Left hindlimb (tissue), 1 donor: ENCODE measurements at regions not wholly inside any gene's neighbourhood (a gene's known extent, or its start where the extent isn't known, plus 50 kb on each side); places are given as distances from the start of the nearest gene placed in this dataset.
"Not testable (repeated sequence)": the region's sequence is repeated elsewhere in the genome, so short reads cannot be mapped to it uniquely, and the experiment has no call there.

Experiments used
- DNase-seq: peaks from one replicate; pipeline ENCODE4 v3.0.0-alpha.2; 2018

DNA sequence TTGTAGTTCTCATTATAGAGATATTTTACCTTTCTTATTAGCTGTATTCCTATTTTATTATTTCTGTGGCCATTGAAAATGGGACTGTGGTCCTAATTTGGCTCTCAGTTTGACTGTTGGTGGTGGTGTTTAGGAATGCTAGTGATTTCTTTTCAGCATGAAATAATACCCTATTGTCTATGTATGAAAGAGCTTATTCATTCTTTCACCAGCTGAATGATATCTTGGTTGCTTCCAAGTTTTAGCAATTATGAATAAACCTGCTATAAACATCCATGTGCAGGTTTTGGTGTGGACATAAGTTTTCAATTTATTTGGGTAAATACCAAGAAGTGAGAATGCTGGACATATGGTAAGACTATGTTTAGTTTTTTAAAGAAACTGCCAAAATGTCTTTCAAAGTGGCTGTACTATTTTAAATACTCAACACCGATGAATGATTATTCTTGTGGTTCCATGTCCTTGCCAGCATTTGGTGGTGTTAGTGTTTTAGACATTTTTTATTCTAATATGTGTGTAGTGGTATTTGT, 501.6 kb upstream of the GYPC start:
- no peak for DNase-seq

DNA sequence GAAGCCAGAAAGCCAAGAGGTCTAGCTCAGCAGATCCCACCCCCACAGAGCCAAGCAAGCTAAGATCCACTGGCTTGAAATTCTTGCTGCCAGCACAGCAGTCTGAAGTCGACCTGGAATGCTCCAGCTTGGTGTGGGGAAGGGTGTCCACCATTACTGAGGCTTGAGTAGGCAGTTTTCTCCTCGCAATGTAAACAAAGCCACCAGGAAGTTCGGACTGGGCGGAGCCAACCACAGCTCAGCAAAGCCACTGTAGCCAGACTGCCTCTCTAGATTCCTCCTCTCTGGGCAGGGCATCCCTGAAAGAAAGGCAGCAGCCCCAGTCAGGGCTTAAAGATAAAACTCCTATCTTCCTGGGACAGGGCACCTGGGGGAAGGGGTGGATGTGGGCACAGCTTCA, 495.0 kb upstream of the GYPC start:
- not testable (repeated sequence) for DNase-seq

DNA sequence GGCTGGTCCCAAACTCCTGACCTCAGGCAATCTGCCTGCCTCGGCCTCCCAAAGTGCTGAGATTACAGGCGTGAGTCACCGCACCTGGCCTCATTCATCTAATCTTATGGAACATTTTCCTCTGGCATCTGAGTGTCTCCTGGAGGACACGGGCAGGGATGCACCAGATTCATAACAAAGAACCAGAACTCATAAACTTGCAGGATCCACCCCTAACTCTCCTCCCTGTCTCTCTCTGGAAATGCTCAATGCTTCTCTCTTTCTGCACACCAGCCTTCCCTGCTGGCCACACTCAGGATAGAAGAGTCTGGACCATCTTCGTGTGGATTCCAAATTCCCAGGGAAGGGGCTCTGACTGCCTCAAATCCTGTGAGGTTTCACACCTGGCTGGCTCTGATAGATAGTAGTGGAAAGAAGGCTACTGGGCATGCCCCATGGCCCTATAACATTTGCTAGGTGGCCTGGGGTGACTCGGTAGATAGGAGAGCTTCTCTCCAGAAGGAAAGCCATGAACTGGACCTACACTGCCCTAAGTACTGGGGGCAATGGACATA, 483.2 kb upstream of the GYPC start:
- DNase-seq = no peak

DNA sequence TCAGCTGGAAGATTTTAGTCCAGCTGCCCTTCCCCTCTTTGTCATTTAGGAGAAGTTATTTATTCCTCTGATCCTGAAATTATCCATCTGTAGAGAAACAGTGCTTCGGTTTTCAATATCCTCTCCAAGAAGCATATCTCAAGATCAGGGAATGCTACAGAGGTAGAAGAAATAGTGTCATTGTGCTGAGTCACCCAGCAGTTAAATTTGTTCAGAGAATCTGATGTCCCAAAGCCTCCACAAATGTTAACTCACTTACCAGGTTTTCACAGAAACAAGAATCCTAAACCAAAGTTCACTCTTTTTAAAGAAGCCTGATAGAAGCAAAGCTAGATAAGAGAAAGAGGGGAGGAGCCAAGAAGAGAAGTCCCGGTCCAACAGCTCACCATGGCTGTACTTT, 480.7 kb upstream of the GYPC start:
- DNase-seq = no peak

DNA sequence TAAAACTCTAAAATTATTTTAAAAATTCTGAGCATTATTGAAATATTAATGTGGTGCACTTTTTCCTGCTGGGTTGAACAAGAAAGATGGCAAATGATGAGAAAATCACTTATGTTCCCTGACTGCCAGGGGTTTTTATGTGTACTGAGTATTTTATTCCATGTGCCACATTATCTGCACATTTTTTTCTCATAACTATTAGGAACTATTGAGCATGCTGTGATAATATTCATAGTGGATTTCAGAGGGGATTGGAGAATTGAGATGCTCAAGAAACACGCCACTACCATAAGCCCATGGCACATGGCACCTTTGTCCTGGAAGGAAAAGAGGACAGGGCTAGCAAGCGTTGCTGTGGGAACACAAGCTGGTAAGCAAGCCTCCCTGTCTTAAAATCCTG, 478.5 kb upstream of the GYPC start:
- DNase-seq = no peak

DNA sequence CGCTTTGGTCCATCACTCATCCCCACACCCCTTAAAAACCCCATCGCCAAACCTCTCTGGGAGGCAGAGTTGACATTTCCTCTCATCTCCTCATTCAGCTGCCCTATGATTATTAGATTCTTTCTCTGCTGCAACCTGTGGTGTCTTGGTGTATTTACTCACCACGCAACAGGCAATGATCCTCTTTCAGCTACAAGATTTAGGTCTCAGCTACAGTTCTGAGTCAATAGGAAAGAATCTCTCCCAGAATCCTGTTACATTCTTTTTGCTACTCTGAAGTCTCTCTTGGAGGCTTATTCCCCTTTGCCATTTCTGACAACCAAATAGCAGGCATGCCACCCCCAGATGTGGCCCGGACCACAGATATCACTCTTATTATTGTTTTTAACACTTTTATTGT, 468.3 kb upstream of the GYPC start:
- no peak for DNase-seq

DNA sequence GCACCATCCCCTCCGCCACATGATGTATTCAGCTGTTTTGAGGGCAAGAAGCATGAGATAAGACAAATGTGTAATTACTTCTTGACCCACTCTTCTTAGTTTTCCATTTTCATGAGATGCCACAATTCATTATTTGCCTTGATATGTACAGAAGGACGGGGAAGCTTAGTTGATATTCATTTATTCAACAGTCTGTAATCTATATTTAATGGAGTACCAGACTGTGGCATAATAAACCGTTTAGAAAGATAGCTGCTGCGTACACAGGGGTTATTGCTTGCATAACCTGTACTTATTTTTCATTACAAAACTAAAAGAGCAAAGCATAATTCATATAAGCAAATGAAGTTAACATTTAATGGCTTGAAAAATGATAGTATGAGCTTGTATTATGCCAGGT, 466.4 kb upstream of the GYPC start:
- no peak for DNase-seq

DNA sequence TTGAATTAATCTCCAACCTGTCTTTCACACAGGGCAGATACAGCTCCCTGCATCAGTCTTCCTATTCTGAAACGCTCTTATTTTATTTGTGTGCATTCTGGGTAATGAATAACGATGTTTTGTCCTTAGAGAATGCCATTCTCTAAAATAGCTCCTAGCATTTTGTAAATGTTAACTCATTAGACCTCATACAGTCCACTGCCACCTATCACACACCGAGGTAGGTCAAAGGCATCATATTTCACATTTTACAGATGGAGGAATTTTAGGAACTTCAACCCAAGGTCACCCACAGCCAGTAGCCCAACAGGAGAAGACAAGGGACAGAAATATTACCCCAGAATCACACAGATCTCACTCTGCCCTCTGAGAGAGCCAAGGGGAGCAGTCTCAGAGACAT, 455.4 kb upstream of the GYPC start:
- no peak for DNase-seq

DNA sequence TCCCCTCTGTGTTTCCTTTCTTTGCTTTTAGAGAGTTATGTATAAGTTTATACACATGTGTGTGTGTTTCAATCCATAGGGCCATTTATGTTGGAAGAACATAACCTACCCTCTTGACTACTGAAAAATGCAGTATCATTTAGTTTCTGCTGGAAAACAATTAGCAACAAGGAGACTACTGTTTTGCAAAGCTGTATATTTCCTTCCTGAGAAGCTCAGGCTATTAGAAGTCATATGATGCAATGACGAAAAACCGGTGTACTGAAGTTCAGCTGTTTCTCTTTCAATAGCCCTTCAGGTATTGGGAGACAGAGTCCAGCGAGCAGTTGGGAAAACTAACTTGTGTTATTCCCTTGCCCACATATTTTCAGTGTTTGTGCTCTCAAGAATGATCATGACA, 447.7 kb upstream of the GYPC start:
- no peak for DNase-seq

DNA sequence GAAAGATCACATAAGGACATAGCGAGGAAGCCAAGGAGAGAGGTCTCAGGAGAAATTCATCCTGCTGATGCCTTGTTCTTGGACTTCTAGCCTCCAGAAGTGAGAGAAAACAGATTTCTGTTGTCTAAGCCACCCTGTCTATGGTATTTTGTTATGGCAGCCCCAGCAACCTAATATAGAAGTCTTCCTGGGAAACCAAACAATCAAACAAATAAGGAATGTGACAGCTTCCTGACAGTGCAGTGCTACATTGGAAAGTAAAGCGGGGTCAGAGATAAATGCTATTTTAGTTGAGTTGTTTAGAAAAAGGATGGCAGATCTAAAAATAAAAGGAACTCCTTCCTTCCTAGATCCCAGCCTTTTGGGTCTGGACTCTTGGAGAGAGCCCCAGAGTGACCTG, 443.2 kb upstream of the GYPC start:
- no peak for DNase-seq

DNA sequence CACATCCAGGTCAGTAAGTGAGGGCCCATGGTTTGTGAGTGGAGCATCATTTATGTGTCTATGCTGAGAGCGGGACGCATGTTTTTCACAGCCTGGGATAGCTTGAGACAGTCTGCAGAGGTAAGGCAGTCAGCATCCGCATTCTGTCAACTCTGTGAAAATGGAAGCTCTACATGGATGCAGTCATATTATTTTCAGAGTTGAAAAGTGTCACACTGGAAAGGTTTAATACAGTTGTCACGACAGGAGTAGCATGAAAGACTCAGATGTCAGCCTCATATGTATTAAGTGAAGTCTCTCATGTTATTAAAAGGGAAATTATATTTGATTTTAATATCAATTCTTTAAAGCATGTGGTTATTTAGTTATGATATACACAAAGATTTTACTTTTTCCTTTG, 436.9 kb upstream of the GYPC start:
- no peak for DNase-seq

DNA sequence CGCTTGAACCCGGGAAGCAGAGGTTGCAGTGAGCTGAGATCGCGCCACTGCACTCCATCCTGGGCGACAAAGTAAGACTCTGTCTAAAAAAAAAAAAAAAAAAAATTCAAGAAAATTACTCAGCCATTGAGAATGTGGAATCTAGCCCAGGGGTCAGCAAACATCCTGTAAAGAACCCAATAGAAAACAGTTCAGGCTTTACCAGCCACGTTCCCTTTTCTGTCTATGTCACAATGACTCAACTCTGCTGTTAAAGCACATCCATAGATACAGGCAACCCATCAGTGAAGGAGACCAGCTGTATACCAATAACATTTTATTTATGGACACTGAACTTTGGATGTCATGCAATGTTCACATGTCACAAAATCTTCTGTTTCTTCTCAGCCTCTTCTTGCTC, 435.6 kb upstream of the GYPC start:
- DNase-seq = no peak

DNA sequence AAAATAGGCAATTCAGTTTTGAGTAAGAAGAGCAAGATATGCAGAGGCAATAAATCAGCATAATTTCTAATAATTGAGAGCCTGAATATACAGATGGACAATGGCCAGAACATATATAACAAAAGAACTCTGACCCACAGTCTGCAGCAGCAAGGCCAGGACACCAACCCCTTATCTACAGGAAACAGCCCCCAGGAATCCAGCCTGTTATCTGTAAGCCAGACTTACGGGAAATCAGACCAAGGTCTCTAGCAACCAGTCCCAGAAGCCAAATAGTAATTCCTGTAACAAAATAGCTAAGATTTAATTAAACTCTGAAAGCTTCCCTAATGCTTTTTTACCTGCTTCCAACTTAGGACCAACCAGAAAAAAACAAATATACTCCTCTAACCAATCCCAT, 434.5 kb upstream of the GYPC start:
- no peak for DNase-seq

DNA sequence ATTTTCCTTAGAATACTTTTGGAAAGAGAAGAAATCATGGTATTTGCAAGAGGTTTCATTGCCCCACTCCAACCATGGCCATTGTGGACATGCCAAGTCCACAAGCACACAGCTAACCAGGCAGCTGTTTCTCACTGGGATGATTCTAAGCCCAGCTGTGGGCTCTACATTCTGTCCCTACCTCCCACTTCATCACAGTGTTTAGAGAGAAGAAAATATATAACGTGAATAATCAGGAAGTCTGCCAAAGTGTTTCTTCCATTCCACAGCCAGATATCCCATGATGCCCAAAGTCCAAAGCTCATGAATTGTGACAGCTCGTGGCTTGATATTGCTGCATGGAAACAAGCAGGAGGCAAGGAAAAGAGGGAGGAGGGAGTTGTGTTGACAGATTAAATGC, 433.7 kb upstream of the GYPC start:
- DNase-seq = no peak

DNA sequence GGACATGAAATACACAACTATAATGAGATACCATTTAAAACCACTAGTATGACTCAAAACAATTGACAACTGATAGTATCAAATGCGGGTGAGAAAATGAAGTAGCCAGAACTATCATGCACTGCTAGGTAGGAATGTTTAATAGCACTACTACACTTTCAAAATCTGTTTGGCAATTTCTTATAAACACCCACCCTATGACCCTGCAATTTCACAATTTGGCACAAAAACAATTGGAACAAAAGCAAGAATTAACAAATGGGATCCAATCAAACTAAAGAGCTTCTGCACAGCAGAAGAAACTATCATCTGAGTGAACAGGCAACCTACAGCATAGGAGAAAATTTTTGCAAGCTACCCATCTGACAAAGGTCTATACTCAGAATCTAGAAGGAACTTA, 431.2 kb upstream of the GYPC start:
- DNase-seq = no peak

DNA sequence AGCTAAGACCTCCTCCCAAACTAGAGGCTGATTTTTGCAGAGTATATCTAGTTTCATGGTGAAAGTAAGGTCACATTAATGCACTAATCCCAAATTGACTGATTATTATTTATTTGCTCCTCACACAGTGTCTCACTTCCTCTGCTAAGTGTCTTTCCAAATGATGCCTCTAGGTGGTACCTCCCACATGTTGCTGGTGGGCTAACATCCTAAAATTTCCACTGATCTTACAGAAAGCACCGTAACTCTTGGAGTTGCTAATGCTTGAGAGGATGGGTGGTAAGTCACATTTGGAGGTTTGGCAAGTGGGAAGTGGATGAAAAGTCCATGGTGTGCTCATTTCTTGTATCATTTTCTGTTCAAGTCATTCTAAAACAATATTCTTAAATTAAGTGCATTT, 428.7 kb upstream of the GYPC start:
- DNase-seq = no peak

DNA sequence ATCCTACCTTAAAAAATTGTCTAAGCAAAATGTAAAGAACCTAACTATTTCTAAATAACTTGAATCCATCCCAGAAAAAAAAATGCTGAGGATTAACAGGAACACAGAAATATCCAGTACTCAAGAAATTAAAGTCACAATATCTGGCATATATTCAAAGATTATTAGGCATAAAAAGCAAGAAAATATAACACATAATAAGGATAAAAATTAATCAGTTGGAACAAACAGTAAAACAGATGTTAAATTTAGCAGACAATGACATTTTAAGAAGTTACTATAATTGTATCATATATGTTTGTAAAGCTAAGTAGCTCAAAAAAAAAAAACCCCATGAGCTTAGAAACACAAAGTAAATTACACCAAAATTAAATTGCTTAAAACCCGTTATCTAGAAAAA, 427.4 kb upstream of the GYPC start:
- no peak for DNase-seq

DNA sequence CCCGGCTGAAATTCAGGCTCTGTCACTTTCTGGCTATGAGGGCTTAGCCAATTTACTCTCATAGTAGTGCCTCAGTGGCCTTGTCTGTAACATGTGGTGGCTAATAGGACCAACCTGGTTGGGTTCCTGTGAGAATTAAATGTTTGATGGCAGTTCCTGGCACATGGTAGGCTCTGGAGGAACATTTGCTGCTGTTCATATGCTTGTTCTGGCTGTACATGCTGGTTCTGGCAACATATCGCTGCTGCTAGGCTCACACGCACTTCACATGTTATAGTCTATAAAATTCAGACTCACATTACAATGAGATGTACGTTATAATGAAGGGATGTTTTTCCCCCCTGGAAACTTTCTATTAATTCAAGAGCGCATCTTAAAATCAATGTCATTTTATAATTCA, 417.7 kb upstream of the GYPC start:
- DNase-seq = no peak

DNA sequence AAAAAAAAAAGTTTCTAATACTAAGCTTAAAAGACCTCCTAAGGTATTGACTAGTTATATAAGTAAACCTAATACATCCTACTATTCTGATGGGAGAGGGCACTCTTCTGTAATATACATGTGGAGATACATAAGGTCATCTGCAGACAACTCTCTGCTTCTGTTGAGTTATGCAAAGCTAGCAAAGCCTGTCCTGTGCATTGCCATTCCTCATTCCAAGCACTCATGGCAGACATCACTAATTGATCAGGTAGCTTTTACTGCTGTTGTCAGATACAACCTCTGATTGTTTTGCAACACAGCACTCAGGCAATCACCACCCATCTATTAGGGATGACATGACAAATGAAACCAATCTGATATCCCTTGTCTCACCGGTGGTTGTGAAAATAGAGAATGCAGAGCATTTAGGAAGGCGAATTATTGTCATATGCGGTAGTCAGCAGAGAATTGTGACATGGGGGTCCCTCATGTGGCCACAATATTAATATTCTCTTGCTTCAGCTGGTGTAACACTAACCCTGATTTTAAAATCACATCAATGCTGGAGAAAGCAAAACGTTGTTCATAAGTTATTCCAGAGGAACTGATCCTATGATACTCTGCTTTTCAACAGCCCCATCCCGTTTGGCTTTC, 416.5 kb upstream of the GYPC start:
- DNase-seq = no peak

DNA sequence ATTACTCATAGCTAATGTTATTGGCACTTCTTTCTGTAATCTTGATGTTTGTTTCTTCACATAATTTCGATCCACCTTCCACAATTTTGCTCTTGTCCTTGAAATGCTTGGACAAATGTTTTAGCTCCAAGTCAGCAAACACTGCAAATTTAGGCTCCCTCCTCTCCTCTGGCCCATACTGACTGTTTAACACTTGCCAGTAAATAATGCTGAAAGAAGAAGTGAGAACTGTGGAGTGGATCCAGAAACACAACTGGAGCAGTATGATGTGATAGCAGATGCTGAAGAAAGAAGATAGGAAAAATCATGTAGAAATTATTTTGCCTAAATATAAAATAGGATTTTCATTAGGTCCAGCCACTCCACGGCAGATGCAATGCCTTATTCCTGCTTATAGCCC, 415.0 kb upstream of the GYPC start:
- DNase-seq = no peak

DNA sequence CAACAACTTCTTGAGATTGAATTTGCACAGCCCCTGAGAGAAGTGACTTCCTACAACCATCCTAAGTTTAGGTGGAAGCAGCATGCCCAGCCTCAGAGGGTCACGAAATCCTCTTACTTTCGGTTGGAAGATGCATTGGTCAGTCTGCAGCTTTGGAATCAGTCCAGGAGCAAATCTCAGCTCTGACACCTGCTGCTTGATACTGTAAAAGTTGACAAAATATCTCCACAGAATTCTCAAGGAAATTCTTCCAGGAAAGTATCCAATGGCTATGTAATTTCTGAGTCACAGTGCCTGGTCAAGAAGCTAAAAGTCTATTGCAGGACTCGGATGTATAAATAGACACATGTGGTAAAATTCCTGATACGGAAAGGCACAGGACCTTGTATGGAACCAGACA, 414.5 kb upstream of the GYPC start:
- DNase-seq = no peak

DNA sequence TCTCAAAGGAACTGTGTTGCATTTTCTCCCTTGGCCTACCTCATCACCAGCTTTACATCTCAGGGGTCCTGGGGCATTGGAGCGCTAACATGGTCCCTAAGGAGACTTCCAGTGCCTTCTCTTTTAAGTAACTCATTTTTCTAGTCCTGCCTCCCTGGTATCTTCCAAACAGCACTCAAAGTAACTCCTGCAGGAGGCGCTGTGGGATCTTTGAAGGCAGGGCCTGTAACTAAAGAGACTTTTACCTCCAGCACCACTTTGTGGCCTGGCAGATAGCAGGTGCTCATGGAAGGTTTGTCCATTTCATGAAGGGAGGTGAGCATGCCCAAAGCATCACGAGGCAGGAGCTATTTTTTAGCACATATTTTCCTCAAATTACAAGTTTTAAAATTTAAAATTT, 411.0 kb upstream of the GYPC start:
- no peak for DNase-seq

DNA sequence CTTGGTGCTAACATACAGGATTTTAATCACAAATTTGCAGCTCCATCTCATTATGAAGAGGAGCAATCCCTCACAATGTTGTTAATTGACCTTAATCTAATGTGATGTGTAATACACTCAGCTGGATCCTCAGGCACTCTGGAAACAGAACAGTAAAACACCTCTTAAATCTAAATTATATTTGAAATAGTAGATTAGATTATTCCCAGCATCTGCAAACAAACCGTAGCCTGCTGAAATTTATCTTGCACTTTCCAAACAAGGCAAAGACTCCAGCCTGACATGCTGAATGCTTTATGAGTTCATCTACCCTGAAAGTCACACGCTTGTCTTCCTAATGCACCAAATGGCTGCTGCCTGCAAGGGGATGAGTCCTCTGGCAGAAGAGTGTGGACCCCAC, 402.3 kb upstream of the GYPC start:
- DNase-seq = no peak

DNA sequence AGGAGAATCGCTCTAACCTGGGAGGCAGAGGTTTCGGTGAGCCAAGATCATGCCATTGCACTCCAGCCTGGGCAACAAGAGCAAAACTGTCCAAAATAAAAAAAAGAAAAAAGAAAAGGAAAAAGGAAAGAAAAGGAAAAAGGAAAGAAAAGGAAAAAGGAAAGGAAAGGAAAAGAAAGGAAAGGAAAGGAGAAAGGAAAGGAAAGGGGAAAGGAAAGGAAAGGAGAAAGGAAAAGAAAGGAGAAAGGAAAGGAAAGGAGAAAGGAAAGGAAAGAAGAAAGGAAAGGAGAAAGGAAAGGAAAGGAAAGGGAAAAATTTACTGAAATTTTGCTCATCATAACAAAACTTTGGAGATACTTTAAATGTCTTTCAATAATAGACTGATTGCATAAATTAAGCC, 391.3 kb upstream of the GYPC start:
- DNase-seq = no peak

DNA sequence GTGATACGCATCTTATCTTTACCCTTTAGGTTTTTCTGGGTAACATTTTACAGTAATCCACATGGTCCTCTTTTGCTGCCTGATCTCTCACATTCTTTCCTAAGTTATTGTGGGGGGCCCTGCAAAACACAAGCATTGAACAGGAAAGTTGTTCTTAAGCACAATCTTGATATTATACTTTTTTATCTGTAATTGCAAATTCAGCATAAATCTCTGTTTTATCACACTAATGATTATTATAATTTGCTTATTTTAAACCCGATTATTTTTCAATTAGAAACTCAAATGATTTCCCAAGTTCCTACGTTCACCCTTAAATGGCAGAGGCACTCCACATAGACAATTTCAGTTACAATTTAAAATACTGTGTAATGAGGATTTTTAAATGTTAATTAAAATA, 386.0 kb upstream of the GYPC start:
- DNase-seq = no peak
